Right cardiac atrium (tissue), 5 donors: ENCODE measurements at regions not wholly inside any gene's neighbourhood (a gene's known extent, or its start where the extent isn't known, plus 50 kb on each side); places are given as distances from the start of the nearest gene placed in this dataset.
A peak's percentile ranks its signal among the peaks of the same experiment; 100 is the strongest.

ENCODE experiments used
- ATAC-seq, 2 donors: fragments of 200-7000 bp; cut with Tn5 transposase; one replicate each; pipeline versions ENCODE4 v1.8.0 to v1.9.1; 2020; ENCODE audit warnings: moderate library complexity in 2 of 2, mild to moderate bottlenecking in 1 of 2
- DNase-seq, 3 donors: peaks; one replicate each; pipeline ENCODE4 v3.0.0-alpha.2; 2020
- H3K27ac ChIP-seq: one replicate; pipeline ENCODE4 v1.5.1; 2013; ENCODE audit warnings: mild to moderate bottlenecking, low read length, control low read depth, moderate library complexity
- H3K27me3 ChIP-seq: one replicate; pipeline ENCODE4 v1.6.1; 2013; ENCODE audit not compliant: control insufficient read depth, insufficient read depth
- H3K4me1 ChIP-seq: one replicate; pipeline ENCODE4 v1.6.1; 2013; ENCODE audit warnings: low read length; ENCODE audit not compliant: control insufficient read depth, insufficient read depth
- H3K4me3 ChIP-seq: one replicate; pipeline ENCODE4 v1.5.1; 2013; ENCODE audit warnings: low read length, control low read depth
- H3K9me3 ChIP-seq: one replicate; pipeline ENCODE4 v1.6.1; 2013; ENCODE audit warnings: low read length; ENCODE audit not compliant: control insufficient read depth
- WGBS: extraction: QIAGEN DNeasy Blood & Tissue Kit; methylation state at CpG from one replicate; pipeline ENCODE4 v1.1.7; 2013; 5-methylcytosine and 5-hydroxymethylcytosine counted together
- intact Hi-C, 4 donors: fragments of 100-400 bp; cut with DNase I; formaldehyde crosslinking; loops; one replicate each; pipeline versions ENCODE4 v1.11.0 to v1.14.0; 2022 to 2023
- donor health status: healthy with polysubstance abuse.
- donor health status: DM: no; HTN: yes; CAD: no.
- donor health status: DM: no; HTN: no; CAD: no.
- donor health status: DM: no; HTN: yes; CAD: no; lungs with severe emphysema.
- donor health status: DM: yes; HTN: yes; CAD: no.

GRCh38 chr4:22264261-22264660 lies 251.6 kb downstream of the ADGRA3 start:
- no peak for ATAC-seq
- DNase-seq: no peak
- H3K9me3 ChIP-seq: no peaks in the 10 kb centered on the region
- no peak overlapping the region for H3K27ac ChIP-seq
- intact Hi-C loops: no loop called here
- H3K4me1 ChIP-seq: no peaks in the 10 kb centered on the region
- no peak overlapping the region for H3K4me3 ChIP-seq
- H3K27me3 ChIP-seq: no peaks in the 10 kb centered on the region
- WGBS: 80% methylated on average over 7 of the region's 7 CpGs

GRCh38 chr4:22253431-22253830 lies 262.4 kb downstream of the ADGRA3 start:
- no peak overlapping the region for H3K27ac ChIP-seq
- ATAC-seq (no peak), DNase-seq (no peak)
- no peak overlapping the region for H3K4me3 ChIP-seq
- no peaks in the 10 kb centered on the region for H3K9me3 ChIP-seq
- intact Hi-C loops: no loop called here
- H3K4me1 ChIP-seq: no peaks in the 10 kb centered on the region
- H3K27me3 ChIP-seq: no peaks in the 10 kb centered on the region
- WGBS: 4% methylated on average over 1 of the region's 1 CpG

DNA sequence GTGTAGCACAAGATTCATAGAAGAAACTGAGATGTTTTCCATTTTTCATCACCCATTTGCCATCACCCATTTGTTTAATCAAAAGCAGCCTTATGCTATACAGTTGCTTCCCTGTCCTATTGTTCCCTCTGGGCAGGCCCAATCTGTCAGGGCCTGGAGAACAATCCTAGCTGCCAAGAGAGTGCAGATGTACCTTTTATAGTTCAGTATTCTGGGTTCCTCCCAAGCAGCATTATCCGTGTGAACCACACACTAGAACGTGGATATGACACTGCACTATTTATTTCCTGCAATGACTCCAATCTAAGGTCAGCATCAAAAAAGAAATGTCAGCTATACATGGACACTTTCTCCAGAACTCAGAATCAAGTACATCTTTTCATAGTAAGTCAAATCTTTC lies 269.0 kb downstream of the ADGRA3 start:
- 37% methylated on average over 2 of the region's 2 CpGs for WGBS
- H3K4me3 ChIP-seq: no peak overlapping the region
- H3K9me3 ChIP-seq: no peaks in the 10 kb centered on the region
- DNase-seq (no peak), ATAC-seq (no peak)
- H3K27me3 ChIP-seq: no peaks in the 10 kb centered on the region
- H3K27ac ChIP-seq: no peak overlapping the region
- intact Hi-C loops: no loop called here
- H3K4me1 ChIP-seq: no peaks in the 10 kb centered on the region

- H3K27me3 ChIP-seq: no peaks in the 10 kb centered on the region
- no peak overlapping the region for H3K27ac ChIP-seq
- H3K9me3 ChIP-seq: no peaks in the 10 kb centered on the region
- no peak for ATAC-seq
- intact Hi-C loops: no loop called here
- H3K4me1 ChIP-seq: no peaks in the 10 kb centered on the region
- no peak for DNase-seq
- 84% methylated on average over 2 of the region's 2 CpGs for WGBS
- H3K4me3 ChIP-seq: no peak overlapping the region
Observed at GRCh38 chr4:22245294-22245693, 270.6 kb downstream of the ADGRA3 start.

- H3K27me3 ChIP-seq: no peaks in the 10 kb centered on the region
- 46% methylated on average over 2 of the region's 2 CpGs for WGBS
- H3K4me1 ChIP-seq: no peaks in the 10 kb centered on the region
- no peak overlapping the region for H3K4me3 ChIP-seq
- DNase-seq (no peak), ATAC-seq (no peak)
- no peaks in the 10 kb centered on the region for H3K9me3 ChIP-seq
- intact Hi-C loops: no loop called here
- no peak overlapping the region for H3K27ac ChIP-seq
Observed at GRCh38 chr4:22241415-22241814, 274.5 kb downstream of the ADGRA3 start.

DNA sequence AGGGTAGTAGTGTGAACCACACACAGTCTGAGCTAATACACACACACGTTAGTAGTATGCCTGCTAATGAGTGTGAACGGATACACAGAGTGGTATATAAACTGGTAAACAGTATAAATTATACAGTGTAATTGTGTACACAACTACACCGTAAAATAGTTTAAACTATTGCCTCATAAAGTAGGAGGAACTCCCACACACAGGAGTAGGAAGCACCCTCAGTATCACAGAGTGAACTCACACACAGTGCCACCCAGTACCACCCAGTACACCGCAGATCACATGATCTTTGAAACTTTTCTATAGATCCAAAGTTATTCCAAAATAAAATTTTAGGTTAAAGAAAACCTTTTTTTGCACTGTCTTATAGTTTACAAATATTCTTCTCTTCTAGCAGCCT lies 275.1 kb downstream of the ADGRA3 start:
- H3K27ac ChIP-seq: no peak overlapping the region
- ATAC-seq (no peak), DNase-seq (no peak)
- intact Hi-C loops: no loop called here
- no peak overlapping the region for H3K4me3 ChIP-seq
- no peaks in the 10 kb centered on the region for H3K27me3 ChIP-seq
- H3K9me3 ChIP-seq: no peaks in the 10 kb centered on the region
- WGBS: 89% methylated on average over 4 of the region's 4 CpGs
- no peaks in the 10 kb centered on the region for H3K4me1 ChIP-seq

DNA sequence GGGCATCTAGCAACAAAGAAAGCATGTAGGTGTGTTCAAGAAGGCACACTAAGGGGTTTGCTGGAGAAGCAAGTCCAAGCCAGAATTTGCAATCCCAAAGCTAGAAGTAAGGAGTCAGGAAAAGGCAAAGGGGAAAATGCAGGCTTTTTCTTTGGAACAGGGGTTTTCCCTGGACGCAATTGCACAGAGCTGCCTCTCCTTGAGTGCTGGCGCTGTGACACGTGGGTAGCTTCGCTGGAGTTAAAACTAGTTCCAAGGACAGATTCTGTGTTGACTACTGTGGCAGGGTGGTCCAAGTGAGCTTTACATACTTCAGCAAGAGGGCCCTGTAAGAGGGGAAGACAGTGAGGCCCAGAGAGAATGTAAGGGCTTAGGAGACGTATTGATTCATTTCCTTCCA lies 277.1 kb downstream of the ADGRA3 start:
- no peak for DNase-seq
- H3K4me3 ChIP-seq: no peak overlapping the region
- WGBS: 49% methylated on average over 5 of the region's 5 CpGs
- no peaks in the 10 kb centered on the region for H3K9me3 ChIP-seq
- no peaks in the 10 kb centered on the region for H3K4me1 ChIP-seq
- H3K27ac ChIP-seq: no peak overlapping the region
- H3K27me3 ChIP-seq: no peaks in the 10 kb centered on the region
- intact Hi-C loops: no loop called here
- no peak for ATAC-seq

GRCh38 chr4:22237846-22238494 lies 277.9 kb downstream of the ADGRA3 start:
- intact Hi-C loops: no loop called here
- WGBS: 25% methylated on average over 10 of the region's 10 CpGs
- H3K27ac ChIP-seq: no peak overlapping the region
- H3K27me3 ChIP-seq: no peaks in the 10 kb centered on the region
- no peaks in the 10 kb centered on the region for H3K9me3 ChIP-seq
- H3K4me3 ChIP-seq: no peak overlapping the region
- DNase-seq (no peak), ATAC-seq (no peak)
- no peaks in the 10 kb centered on the region for H3K4me1 ChIP-seq

DNA sequence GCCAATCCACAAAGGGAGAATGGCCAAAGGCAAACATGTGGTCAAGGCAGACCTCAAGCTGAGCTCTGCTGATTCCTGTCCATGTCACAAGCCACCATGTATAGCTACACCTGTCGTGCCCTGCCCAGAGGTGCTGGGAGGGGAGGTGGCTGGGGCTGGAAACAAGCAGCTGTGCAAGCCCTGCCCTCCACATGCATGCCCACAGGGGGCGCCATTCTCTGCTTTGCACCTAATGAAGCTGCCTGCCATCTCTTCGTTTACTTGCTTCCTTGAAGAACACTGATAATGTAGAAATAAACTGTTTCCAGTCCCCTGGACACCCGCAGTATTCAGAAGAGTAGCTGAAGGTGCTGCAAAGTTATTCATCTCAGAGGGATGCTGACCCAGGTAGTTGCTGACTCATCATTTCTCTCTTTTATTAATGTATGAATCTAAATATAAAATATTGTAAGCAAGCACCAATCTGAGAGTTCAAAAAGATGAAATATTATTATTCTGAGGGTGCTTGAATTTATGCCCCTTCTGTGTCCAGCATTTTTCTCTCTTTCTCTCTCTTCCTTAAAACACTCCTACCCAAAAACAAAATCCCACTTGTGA lies 278.6 kb downstream of the ADGRA3 start:
- Histone ChIP-seq H3K27me3 (no peaks in the 10 kb centered on the region), H3K4me3 (no peak overlapping the region), H3K9me3 (no peaks in the 10 kb centered on the region), H3K4me1 (no peaks in the 10 kb centered on the region), H3K27ac (no peak overlapping the region)
- peak in 1 of 2 donors; percentile 22 for ATAC-seq
- 27% methylated on average over 4 of the region's 4 CpGs for WGBS
- intact Hi-C loops: no loop called here
- DNase-seq: peak; percentile 12 to 46 (median 45)

- no peak overlapping the region for H3K4me3 ChIP-seq
- ATAC-seq: no peak
- no peaks in the 10 kb centered on the region for H3K4me1 ChIP-seq
- no peak overlapping the region for H3K27ac ChIP-seq
- H3K9me3 ChIP-seq: no peaks in the 10 kb centered on the region
- no peak for DNase-seq
- no peaks in the 10 kb centered on the region for H3K27me3 ChIP-seq
- WGBS: 32% methylated on average over 7 of the region's 7 CpGs
- intact Hi-C loops: no loop called here
Observed at GRCh38 chr4:22235698-22236097, 280.2 kb downstream of the ADGRA3 start.

- Histone ChIP-seq H3K4me3 (no peak overlapping the region), H3K4me1 (no peaks in the 10 kb centered on the region), H3K9me3 (no peaks in the 10 kb centered on the region), H3K27ac (no peak overlapping the region), H3K27me3 (no peaks in the 10 kb centered on the region)
- DNase-seq (no peak), ATAC-seq (no peak)
- intact Hi-C loops: no loop called here
- WGBS: 42% methylated on average over 7 of the region's 7 CpGs
Observed at GRCh38 chr4:22233230-22233629, 282.6 kb downstream of the ADGRA3 start.

GRCh38 chr4:22220965-22221364 lies 272.4 kb upstream of the KCNIP4 start:
- 53% methylated on average over 9 of the region's 9 CpGs for WGBS
- H3K9me3 ChIP-seq: no peaks in the 10 kb centered on the region
- intact Hi-C loops: no loop called here
- ATAC-seq: no peak
- no peaks in the 10 kb centered on the region for H3K4me1 ChIP-seq
- H3K27ac ChIP-seq: no peak overlapping the region
- H3K4me3 ChIP-seq: no peak overlapping the region
- DNase-seq: peak in 1 of 3 donors; percentile 10
- no peaks in the 10 kb centered on the region for H3K27me3 ChIP-seq
